Psoas muscle (tissue), 7 donors: ENCODE measurements at regions not wholly inside any gene's neighbourhood (a gene's known extent, or its start where the extent isn't known, plus 50 kb on each side); places are given as distances from the start of the nearest gene placed in this dataset.
"Not testable (repeated sequence)": the region's sequence is repeated elsewhere in the genome, so short reads cannot be mapped to it uniquely, and the experiment has no call there.

ENCODE experiments used
- ATAC-seq, 4 donors: fragments of 200-7000 bp; cut with Tn5 transposase; one replicate each; pipeline ENCODE4 v1.9.1; 2020; ENCODE audit warnings: moderate library complexity in 3 of 4, mild to moderate bottlenecking in 2 of 4
- DNase-seq, 2 donors: peaks; one replicate each; pipeline ENCODE4 v3.0.0-alpha.2; 2020
- H3K27ac ChIP-seq: fragments of 200-600 bp; one replicate; pipeline ENCODE4 v1.8.0; 2022
- H3K27me3 ChIP-seq, 3 donors: fragments of 200-600 bp in 1 of 3; one replicate each; pipeline versions ENCODE4 v1.6.1 to v1.8.0; 2013 to 2022; ENCODE audit warnings: low read length in 2 of 3, mild to moderate bottlenecking in 2 of 3, moderate library complexity in 1 of 3; ENCODE audit not compliant: insufficient read depth in 3 of 3
- H3K36me3 ChIP-seq, 2 donors: fragments of 200-600 bp in 1 of 2; one replicate each; pipeline versions ENCODE4 v1.6.1 to v1.8.0; 2013 to 2022; ENCODE audit warnings: low read depth in 1 of 2, mild to moderate bottlenecking in 1 of 2, moderate library complexity in 1 of 2; ENCODE audit not compliant: insufficient read depth in 1 of 2
- H3K4me1 ChIP-seq: fragments of 200-600 bp; one replicate; pipeline ENCODE4 v1.8.0; 2022
- H3K4me3 ChIP-seq: fragments of 200-600 bp; one replicate; pipeline ENCODE4 v1.8.0; 2022; ENCODE audit warnings: mild to moderate bottlenecking
- H3K9me3 ChIP-seq: fragments of 200-600 bp; one replicate; pipeline ENCODE4 v1.8.0; 2022
- CTCF ChIP-seq: fragments of 200-600 bp; IDR thresholded peaks from one replicate; pipeline ENCODE4 v1.8.0; 2022; ENCODE audit warnings: antibody characterized with exemption
- WGBS, 3 donors: extraction: QIAGEN DNeasy Blood & Tissue Kit; methylation state at CpG; one replicate each; pipeline versions ENCODE4 v1.1.6 to v1.1.7; 2013; 5-methylcytosine and 5-hydroxymethylcytosine counted together
- intact Hi-C, 2 donors: fragments of 100-400 bp; cut with DNase I; formaldehyde crosslinking; loops; one replicate each; pipeline versions ENCODE4 v1.11.0 to v1.14.2; 2022
- donor health status: healthy with polysubstance abuse.
- donor health status: DM: no; HTN: no; CAD: no; lungs with moderate emphysema.
- donor health status: Bipolar disorder and iron deficiency.
- donor health status: healthy.
- donor health status: DM: yes; HTN: yes; CAD: no.
- donor health status: DM: no; HTN: no; CAD: no.
- donor health status: DM: yes; HTN: yes; CAD: no.

GRCh38 chr4:82097504-82097903, 276.3 kb downstream of the HNRNPD start:
- Histone ChIP-seq H3K27me3 (no peaks in the 10 kb centered on the region), H3K36me3 (no peaks in the 10 kb centered on the region), H3K9me3 (no peaks in the 10 kb centered on the region), H3K4me1 (no peaks in the 10 kb centered on the region), H3K27ac (no peak overlapping the region), H3K4me3 (no peak overlapping the region)
- no peak for DNase-seq
- WGBS, 3 donors = 20 to 36% (median 25%) methylated on average over 3 of the region's 3 CpGs
- no peak for ATAC-seq
- intact Hi-C loops = no loop called here
- no peak for TF ChIP-seq CTCF

- no peak for TF ChIP-seq CTCF
- Histone ChIP-seq H3K9me3 (no peaks in the 10 kb centered on the region), H3K27ac (no peak overlapping the region), H3K36me3 (no peaks in the 10 kb centered on the region), H3K27me3 (no peaks in the 10 kb centered on the region), H3K4me1 (no peaks in the 10 kb centered on the region), H3K4me3 (no peak overlapping the region)
- DNase-seq (no peak), ATAC-seq (no peak)
- intact Hi-C loops = no loop called here
- 51 to 64% (median 64%) methylated on average over 2 of the region's 2 CpGs for WGBS, 3 donors
Observed at GRCh38 chr4:82090717-82091116, 283.1 kb downstream of the HNRNPD start.

- ATAC-seq (no peak), DNase-seq (no peak)
- Histone ChIP-seq H3K9me3 (no peaks in the 10 kb centered on the region), H3K4me1 (no peaks in the 10 kb centered on the region), H3K27ac (no peak overlapping the region), H3K36me3 (no peaks in the 10 kb centered on the region), H3K4me3 (no peak overlapping the region), H3K27me3 (no peaks in the 10 kb centered on the region)
- intact Hi-C loops = no loop called here
- 83 to 95% (median 92%) methylated on average over 1 of the region's 1 CpG for WGBS, 3 donors
- TF ChIP-seq CTCF = no peak
Observed at GRCh38 chr4:82084747-82085146, 289.0 kb downstream of the HNRNPD start.

- H3K27me3 ChIP-seq, H3K4me3 ChIP-seq, H3K9me3 ChIP-seq, intact Hi-C loops, H3K4me1 ChIP-seq, H3K36me3 ChIP-seq, ATAC-seq, DNase-seq, H3K27ac ChIP-seq: not testable (repeated sequence)
- WGBS, 3 donors = 88 to 91% (median 89%) methylated on average over 22 to 27 of the region's 31 CpGs
Observed at GRCh38 chr4:82077471-82077995, 296.3 kb downstream of the HNRNPD start.

GRCh38 chr4:82076809-82077208, 297.0 kb downstream of the HNRNPD start:
- H3K27me3 ChIP-seq = no peaks in the 10 kb centered on the region
- no peaks in the 10 kb centered on the region for H3K36me3 ChIP-seq
- no peak overlapping the region for H3K27ac ChIP-seq
- no peak overlapping the region for H3K4me3 ChIP-seq
- no peak for TF ChIP-seq CTCF
- WGBS, 3 donors = 88 to 90% (median 89%) methylated on average over 5 to 8 of the region's 8 CpGs
- no peaks in the 10 kb centered on the region for H3K4me1 ChIP-seq
- intact Hi-C loops = no loop called here
- no peak for DNase-seq
- no peaks in the 10 kb centered on the region for H3K9me3 ChIP-seq
- ATAC-seq = no peak
